NCI-H1092 treated with DMSO at 0.1 percent for 48 hours (cell line): ENCODE measurements at regions not wholly inside any gene's neighbourhood (a gene's known extent, or its start where the extent isn't known, plus 50 kb on each side); places are given as distances from the start of the nearest gene placed in this dataset.
A peak's percentile ranks its signal among the peaks of the same experiment; 100 is the strongest.

ENCODE experiments used
- DNase-seq: peaks from one replicate; lab custom pipeline; 2025; lab: John Stamatoyannopoulos, UW

DNA sequence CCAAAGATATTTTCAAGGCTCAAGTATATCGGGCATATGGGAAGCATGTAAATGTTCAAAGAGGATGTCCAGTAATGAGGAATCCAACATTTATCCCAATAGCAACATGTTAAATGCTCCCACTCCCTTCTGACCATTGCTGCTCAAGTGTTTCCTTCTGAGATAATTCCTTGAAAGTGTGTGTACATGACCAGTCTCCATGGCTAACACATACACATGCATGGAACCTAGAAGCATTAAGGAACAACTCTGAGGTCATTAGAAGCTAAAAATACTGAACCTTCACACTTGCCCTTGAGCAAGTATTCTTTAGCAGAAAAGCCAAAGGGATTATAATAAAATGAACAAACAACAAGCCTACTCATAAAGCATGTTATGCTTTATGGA, 433.8 kb upstream of the TCF4 start:
- DNase-seq, result no peak

DNA sequence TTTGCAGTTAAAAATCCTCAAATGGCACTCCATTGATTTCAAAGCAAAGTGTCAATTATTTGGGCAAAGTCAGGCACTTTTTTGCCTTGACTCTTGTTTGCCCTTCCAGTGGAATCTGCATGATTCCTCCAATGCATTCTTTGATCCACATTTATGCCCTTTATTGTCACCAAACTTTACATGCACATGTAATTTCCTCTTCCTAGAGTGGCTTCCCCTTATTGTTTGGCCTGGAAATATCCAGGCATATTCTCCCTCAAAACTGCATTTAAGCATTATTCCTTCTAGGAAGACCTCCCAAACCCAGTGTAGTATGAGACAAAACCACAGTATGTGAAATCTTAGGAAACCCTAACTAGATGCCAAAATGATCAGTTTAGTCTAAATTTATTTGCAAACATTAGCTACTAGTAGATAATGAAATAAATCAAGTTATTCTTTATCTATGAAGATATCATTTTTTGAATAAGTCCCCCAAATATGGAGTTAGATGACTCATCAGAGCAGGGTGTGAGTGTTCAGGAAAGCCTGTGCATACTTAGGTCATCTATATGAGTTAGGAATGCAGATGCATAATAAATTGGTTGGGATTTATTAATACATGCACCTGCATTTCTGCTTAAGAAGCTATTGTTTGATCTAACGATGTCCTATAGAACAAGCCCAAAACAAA, 433.3 kb upstream of the TCF4 start:
- DNase-seq, result no peak

DNA sequence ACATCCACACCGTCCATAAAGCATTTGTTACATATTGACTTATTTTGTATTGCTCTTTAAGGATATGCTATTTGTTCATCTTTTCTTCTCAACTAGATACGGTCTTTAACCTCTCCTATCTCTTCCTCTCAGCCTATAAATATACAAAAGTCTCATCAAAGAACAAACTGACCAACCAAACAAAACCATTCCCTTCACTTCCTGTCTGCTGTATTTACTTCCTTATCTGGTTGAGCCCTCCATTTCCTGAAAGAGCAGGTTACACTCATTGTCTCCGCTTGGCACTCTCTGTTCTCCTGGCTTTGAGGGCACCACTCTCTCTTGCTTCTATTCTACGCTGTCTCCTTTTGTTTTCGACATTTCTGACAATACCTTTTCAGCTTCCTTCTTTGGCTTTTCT, 431.9 kb upstream of the TCF4 start:
- DNase-seq, result no peak

DNA sequence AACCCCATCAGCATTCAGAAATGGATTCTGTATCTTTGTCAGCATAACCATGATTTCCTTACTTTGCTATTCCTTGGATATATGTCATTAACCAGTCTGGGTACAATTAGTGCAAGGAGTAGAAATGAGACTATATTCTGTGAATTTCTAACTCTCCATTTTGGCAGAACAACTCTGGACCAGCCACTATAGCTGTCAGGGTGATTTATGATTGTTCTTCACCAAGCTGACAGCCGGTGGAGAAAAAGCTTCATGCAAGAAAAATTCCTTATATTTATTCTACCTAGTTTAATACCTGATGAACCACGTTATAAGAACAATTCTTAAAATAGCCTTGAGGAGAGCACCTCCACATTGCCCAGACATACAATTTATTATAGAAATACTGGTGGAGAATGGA, 431.2 kb upstream of the TCF4 start:
- no peak for DNase-seq

DNA sequence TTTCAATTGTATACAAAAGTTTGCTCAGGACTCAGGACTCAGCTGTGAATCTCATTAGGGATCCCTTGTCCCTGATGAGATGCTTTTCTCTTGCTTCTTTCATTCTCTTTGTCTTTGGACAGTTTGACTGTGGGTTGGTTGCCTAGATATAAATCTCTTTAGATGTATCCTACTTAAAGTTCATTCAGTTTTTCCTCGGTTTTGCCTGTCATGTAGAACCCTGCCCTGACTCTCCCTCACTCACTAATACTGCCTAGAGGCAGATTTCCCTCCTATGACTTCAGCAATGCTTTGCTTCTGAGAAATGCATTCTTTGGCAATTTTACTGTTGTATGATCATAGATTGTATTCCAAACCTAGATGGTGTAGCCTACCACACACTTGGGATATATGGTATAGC, 421.4 kb upstream of the TCF4 start:
- no peak for DNase-seq

DNA sequence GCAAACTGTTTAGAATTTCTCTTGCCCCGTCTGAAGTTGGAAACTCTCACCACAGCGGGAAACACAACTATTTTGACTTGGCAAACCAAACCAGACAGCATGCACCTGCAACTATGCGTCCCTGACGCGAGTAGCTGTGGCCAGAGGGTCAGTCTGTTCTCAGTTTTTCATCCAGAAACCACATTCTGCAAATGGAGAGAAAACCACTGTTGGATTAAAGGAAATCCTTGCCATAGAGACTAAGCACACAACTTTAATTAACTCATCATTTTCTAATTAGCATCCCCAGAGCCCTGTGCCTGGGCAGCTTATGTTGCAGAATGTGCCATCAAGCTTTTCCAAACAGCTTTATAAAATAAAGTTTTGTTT, 415.7 kb upstream of the TCF4 start:
- no peak for DNase-seq

DNA sequence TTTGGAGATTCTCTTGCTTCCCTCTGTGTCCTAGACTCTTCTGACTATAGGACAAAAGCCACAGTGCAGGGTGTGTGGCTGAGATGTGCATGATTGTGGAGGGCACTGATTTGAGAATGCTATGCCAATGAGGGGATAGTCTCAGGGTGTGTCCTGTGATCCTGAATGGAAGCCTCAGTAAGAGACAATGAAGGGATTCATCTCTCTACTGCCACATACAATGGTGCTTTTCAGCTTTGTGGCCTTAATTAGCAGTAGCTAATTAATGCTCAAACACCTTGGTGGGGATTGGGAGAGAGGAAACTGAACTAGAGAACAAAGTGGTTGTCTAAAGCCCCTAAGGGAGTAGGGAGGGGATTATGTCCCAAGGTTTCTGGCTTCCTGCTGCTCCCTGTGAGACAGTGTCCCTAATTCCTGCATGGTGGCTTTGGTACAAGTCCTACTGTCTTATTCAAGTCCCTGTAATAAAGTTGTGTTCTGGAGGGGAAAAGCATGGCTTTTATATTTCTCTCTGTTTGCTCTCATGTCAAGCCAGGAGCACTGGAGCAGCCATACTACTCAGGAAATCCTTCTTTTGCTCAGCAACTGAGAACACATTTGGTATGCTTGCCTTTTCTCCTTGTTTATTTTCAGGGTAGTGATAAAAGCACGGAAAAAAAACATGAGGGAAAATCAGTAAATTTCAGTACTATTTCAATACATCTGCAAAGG, 415.2 kb upstream of the TCF4 start:
- no peak for DNase-seq

DNA sequence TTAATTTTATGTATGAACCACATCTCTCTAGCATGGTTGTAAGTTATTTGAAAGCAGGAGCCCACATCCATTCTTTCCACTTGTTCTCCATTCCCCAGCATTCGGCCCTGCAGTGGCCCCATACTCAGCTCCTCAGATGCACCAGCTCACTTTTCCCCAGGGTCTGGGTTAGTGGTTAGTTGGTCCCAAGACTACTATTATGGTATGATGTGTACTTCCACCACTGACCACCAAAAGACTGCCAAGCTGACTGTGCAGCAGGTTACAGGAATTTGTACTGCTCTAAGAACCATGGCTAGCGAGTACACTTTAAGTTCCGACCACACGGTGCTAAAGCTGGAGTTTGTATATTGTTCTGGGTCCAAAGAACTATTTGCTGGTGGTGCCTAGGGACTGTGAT, 413.6 kb upstream of the TCF4 start:
- DNase-seq, result no peak

DNA sequence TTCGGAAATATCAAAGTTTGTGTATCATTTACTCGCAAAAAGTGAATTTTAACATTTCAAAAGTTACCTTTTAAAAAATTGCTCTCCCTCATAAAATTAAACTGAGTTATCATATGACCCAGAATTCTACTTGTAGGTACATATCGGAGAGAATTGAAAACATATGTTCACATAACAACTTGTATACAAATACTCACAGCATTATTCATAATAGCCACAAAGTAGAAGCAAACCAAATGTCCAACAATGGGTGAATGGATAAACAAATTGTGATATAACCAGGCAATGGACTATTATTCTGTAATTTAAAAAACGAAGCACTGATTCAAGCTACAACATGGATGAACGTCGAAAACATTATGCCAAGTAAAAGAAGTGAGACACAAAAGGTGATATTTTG, 412.0 kb upstream of the TCF4 start:
- no peak for DNase-seq

DNA sequence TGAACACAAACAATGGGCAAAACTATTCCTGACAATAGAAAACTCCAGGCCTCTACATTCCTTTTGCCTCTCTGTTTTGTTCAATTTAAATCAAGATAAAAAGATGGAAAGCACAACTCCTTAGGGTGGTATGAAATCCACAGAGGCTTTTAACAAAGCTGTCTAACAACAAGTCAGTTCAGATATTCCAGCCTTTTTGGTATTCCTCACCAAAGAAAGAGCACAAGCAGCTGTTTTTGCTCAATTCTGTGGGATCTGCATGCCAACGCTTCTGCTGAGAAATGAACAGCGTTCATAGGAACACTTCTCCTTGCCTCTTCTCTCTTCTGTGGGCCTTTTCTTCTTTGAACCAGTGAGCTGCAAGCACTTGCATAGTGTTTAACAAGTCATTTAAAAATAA, 411.6 kb upstream of the TCF4 start:
- DNase-seq, result no peak

DNA sequence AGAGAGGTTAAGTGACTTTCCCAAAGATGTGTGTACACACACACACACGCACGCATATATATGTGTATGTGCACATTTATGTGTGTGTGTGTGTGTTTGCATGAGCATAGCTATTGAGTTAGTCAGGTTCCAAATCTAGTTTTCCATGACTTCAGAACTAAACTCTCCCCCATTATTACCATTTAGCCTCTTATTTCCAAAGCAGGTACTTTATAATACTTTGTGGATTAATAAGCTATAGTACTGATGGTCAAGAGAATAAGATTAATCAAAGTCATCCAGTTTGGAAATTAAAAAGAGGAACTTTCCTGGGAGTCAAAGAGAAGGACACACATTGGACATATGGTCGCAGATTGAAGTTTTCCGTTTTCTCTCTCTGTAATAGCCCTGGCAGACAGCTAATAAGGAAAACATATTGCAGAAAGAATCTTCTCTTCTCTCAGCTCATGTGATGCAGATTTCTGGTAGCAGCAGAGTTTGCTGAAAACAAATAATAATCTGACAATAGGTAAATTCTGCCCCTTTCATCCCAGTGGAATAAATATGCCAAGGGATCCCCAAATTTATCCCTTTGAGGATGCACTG, 410.9 kb upstream of the TCF4 start:
- DNase-seq, result no peak

DNA sequence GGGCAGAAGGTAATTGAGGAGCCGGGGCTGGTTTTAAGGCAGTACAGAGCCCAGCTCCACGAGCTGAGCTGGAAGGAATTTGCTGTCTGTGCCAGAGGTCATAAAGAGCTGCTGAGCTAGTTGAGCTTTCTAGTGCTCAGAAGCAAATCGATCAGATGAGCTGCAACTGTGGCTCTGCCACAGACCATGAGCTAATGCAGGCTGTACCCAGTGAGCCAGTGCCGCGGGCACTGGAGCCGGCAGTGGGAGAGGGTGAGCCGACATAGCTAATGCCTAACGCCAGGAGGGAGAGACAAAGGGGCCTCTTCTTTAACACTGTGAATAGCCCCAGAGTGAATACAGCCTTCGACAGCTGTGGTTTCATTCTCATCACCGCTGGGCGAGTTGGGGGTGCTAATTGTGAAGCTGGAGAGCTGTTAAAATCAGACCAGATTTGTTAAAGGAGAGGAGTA, 410.1 kb upstream of the TCF4 start:
- peak; percentile 3 for DNase-seq

DNA sequence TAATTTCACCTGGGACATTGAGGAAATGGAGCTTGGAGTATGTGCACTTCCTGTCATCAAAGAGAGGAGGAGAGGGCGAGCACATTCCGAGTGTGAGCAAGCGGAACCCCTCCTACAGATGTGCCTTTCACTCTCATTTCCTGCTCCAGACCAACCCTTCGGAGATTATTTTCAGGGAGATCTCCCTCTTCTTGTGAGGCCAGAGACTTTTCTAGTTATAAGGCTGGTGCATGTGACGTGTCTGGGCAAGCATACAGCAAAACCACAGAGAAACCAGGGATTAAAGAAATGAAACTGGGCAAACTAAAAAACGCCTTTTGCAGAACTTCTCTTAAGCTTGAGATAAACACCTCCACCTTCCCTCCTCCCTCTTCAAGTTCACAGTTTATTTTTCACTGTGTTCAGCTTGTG, 409.2 kb upstream of the TCF4 start:
- no peak for DNase-seq

DNA sequence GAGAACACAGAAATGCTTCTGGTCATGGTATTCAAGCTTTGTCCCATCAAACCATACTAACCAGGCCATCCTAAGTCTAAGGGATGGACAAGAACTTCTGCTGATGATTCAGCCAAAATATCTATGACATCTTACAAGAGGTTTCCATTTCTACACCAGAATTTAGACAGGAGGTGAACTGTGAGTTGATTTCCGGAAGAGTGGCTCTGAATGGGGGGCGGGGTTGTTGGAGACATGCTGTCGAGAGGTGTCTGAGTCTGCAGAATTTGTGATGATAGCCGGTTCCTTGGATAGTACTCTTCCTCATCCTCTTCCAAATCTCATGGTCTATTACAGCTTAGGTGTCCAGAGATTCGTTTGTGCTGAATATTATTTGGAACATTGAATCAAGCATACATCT, 408.7 kb upstream of the TCF4 start:
- DNase-seq, result no peak

DNA sequence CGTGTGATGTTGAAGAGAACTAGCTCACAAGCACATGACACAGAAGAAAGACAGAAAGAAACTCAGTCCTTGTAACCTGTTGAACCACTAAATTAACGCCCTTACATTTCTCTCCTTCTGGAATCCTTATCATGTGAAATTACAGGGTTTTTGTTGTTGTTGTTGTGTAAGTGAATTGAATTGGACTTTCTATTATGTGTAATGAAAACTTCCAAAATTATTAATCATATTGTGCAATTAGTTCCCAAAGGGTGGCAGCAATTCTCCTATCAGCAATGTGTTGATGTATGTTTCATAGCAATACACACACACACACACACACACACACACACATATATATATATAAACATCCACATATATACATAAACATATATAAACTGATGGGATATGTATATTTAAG, 402.2 kb upstream of the TCF4 start:
- DNase-seq, result no peak

DNA sequence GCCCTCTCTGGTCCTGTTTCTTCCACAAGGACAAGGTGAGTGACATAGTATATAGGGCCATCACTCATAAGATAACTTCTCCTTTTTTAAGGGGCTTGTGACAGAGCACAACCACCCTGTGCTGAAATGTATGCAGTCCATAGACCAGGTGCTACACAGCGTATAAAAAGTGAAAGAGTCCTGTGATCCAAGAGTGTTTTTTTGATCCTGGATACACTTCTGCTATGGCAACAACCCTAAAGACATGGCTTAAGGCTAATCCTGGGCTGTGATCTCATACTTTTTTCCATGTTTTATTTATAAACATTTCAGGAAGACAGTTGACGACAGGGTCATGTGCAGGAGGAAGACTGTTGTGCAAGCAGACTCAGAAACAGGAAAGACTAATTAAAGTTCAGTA, 400.5 kb upstream of the TCF4 start:
- no peak for DNase-seq

DNA sequence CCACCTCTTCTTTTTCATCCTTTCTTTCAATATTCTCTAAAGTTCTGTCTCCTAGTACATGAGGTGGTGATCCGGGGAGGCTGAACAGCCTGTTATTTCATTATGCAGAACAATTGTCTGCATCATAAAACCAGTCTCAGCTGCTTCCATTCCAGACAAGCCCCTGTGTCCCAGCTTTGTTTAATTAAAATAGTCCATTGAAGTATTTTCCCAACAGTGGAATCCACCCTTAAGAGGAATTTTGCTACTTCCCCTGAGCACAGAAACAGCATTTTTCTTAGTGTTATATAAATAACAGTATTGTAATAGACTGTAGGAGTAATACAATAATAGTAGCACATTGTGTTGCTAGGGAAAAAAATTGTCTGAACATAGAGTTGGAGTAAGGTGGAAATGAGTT, 395.4 kb upstream of the TCF4 start:
- no peak for DNase-seq

DNA sequence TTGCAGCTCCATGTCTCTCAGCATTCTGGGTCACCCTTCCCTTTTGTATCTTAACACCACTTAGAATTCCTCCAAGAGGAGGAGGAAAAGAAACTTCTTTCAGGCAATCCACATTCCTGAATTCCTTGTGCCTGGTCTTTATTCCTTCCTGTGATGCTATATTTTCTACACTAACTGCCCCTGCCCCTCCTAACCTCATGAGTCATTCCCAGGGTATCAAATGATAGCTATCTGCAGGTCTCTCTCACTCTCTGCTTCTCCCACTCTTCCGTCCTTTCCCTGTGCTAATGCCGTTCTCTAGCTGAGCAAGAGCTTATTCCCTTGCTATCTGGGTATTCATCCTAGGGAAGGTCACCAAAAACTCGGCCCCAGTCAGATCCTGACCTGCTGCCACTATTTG, 395.0 kb upstream of the TCF4 start:
- no peak for DNase-seq

DNA sequence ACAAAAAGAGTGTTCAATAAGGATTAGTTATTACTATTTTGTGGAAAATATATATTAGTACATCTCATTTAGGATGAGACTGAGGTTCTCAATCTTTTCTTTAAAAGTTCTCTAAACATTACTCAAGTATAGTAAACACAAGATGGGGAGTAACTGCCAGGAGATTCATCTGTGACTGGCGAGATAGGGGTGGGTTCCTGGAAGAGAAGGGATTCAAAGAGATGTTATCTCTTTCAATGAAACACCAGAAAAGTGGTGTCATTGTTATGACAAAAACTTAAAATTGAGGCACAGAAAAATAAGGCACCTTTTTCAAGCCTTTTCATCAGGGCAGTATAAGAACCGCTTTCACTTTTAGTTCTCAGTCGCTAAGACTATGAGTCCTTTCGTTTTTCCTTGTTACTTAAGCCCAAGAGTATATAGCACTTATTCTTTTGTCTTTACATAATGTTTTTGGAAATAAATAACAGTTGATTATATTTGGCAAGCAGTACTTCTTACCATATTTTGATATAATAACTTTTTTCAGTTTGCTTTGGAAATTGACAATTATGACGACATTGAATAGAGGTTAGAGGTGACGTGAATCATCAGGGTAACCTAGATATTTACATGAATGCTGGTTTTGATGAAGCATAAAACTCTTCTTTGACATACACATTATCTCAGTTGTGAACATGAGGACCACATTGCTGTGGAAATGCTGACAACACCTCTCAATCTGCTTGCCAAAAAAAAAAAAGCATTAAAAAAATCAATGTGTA, 393.9 kb upstream of the TCF4 start:
- no peak for DNase-seq

DNA sequence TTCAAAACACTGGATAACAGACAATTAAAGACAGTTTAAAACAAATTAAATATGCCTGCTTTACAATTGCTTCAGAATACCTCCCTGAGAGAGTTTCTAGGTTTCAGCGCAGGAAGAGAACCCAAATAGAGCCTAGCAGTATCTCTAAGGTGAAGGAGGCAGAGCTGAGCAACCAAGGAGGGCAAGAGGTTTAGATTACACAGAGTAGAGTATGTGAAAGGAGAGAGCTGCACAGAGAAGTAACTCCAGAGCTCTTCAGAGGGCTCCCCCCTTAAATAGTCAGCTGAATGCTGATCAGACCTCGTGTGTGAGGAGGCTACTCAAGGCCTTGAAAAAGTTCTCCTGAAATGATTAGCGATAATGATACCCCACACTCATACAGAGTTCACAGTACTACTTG, 386.5 kb upstream of the TCF4 start:
- DNase-seq, result no peak

DNA sequence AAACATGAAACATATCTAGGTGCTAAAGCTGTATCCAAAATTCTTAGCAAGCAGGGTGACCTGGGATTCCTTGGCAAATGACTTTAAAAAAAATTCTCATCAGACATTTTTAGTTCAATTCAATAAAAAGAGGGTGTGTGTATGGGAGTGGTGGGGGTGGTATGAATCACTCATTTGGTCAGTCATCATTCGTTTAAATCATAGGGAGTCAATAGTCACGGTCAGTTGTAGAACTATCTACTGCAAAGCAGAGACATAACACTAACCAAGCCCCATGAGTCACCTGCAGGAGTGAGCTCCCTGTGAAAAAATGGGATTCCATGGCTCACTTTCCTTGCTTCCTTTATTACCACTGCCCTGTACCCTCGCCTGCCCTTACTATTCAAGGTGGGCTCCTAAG, 380.6 kb upstream of the TCF4 start:
- DNase-seq, result no peak

DNA sequence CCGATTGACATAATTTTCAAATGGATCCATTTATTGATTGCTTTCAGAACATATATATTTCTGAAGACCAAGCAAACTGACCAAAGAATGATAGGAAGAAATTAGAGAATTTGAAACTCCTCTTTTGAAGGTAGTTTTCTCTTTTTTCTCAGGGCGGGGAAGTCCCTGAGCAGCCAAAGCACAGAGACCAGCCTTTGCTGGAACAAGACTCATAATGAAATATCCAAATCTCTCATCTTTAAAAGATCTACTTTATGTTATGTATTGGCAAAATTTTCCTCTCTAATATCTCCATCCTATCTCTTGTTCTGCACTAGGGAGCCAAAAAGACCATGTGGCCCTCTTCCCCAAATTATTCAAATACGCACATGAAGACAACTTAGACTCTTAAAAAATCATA, 379.0 kb upstream of the TCF4 start:
- no peak for DNase-seq

DNA sequence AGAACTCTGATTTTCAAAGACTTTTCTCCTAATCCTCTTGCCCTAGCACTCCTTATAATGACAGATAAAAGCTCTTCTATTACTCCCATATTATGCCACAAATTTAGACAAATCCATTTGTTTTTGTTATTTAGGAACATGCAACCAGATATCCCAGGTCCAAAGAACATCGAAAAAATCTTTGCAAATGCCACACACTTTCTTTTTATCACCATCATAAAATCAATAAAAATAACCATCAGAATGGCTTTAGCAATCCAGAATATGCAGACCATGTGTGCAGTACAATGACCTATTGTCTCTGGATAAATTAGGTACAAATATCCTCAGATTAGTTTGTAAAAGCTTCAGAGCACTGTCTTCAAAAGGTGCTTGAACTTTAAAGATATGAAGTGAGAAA, 376.2 kb upstream of the TCF4 start:
- no peak for DNase-seq
